ENCODE measurements at regions not wholly inside any gene's neighbourhood (a gene's known extent, or its start where the extent isn't known, plus 50 kb on each side); places are given as distances from the start of the nearest gene placed in this dataset.

- no peak for TF ChIP-seq CTCF (IDR thresholded peaks at IDR 0.05; ENCODE audit: low read depth, low read length)
- TF ChIP-seq EZH2phosphoT487 (IDR thresholded peaks at IDR 0.05; ENCODE audit: low read depth) = no peak
Measured at GRCh38 chr13:85728811-85729210, 70.4 kb downstream of the SLITRK6 start.
